ENCODE measurements at regions not wholly inside any gene's neighbourhood (a gene's known extent, or its start where the extent isn't known, plus 50 kb on each side); places are given as distances from the start of the nearest gene placed in this dataset.

- TF ChIP-seq MAX (IDR thresholded peaks at IDR 0.05) (no peak), REST (IDR thresholded peaks at IDR 0.05) (no peak), ATF3 (IDR thresholded peaks at IDR 0.05) (no peak), YY1 (IDR thresholded peaks at IDR 0.05) (no peak)
These were observed 394.9 kb downstream of the HTR7 start (continued) for GRCh38 chr10:90462749-90463470.

GRCh38 chr10:90464329-90464728, 393.5 kb downstream of the HTR7 start:
- Histone ChIP-seq H3K27me3 (ENCODE audit: control insufficient read depth in 4 of 4, insufficient read depth in 4 of 4, low read length in 3 of 4) (no peaks in the 10 kb centered on the region), H3K4me1 (ENCODE audit: control insufficient read depth in 4 of 4, insufficient read depth in 4 of 4, low read length in 3 of 4) (no peaks in the 10 kb centered on the region), H3K9me3 (ENCODE audit: control insufficient read depth in 4 of 4, low read length in 3 of 4) (peaks cover 0 to 3% (median under 1%) of the 10 kb centered on the region in 4 donors), H3K36me3 (ENCODE audit: control insufficient read depth in 4 of 4, insufficient read depth in 3 of 4, low read depth in 1 of 4, low read length in 3 of 4) (no peaks in the 10 kb centered on the region), H3K9ac (ENCODE audit: low read depth in 1 of 2, low read length in 2 of 2) (no peak overlapping the region), H3K27ac (ENCODE audit: low read depth in 1 of 2, low read length in 2 of 2) (no peak overlapping the region), H3K4me3 (ENCODE audit: low read depth in 1 of 3, low read length in 3 of 3) (no peak overlapping the region)
- no peak for TF ChIP-seq JUND (IDR thresholded peaks at IDR 0.05)
- no peak for TF ChIP-seq REST (IDR thresholded peaks at IDR 0.05)
- TF ChIP-seq FOXA2 (IDR thresholded peaks at IDR 0.05): no peak
- DNase-seq (ENCODE audit: low spot score): no peak
- 66% methylated on average over 1 of the region's 1 CpG for WGBS

- no peak overlapping the region for H3K9ac ChIP-seq (ENCODE audit: low read depth in 1 of 2, low read length in 2 of 2)
- no peak overlapping the region for H3K4me3 ChIP-seq (ENCODE audit: low read depth in 1 of 3, low read length in 3 of 3)
- H3K27me3 ChIP-seq (ENCODE audit: control insufficient read depth in 4 of 4, insufficient read depth in 4 of 4, low read length in 3 of 4): no peaks in the 10 kb centered on the region
- H3K4me1 ChIP-seq (ENCODE audit: control insufficient read depth in 4 of 4, insufficient read depth in 4 of 4, low read length in 3 of 4): no peaks in the 10 kb centered on the region
- WGBS: 75% methylated on average over 1 of the region's 1 CpG
- H3K27ac ChIP-seq (ENCODE audit: low read depth in 1 of 2, low read length in 2 of 2): no peak overlapping the region
- no peaks in the 10 kb centered on the region for H3K36me3 ChIP-seq (ENCODE audit: control insufficient read depth in 4 of 4, insufficient read depth in 3 of 4, low read depth in 1 of 4, low read length in 3 of 4)
- H3K9me3 ChIP-seq (ENCODE audit: control insufficient read depth in 4 of 4, low read length in 3 of 4): peaks cover 0 to 5% (median under 1%) of the 10 kb centered on the region in 4 donors
- DNase-seq (ENCODE audit: low spot score): no peak
- TF ChIP-seq EGR1 (IDR thresholded peaks at IDR 0.05; ENCODE audit: low read depth in 2 of 2): no peak
- peak; percentile 92 for TF ChIP-seq NR2F2 (IDR thresholded peaks at IDR 0.05)
- no peak for TF ChIP-seq HNF4G (IDR thresholded peaks at IDR 0.05)
- TF ChIP-seq SP1 (IDR thresholded peaks at IDR 0.05): no peak
- no peak for TF ChIP-seq TAF1 (conservative IDR thresholded peaks at IDR 0.05)
- TF ChIP-seq CTCF (IDR thresholded peaks at IDR 0.05; ENCODE audit: low read depth, low read length, missing input control): no peak
- no peak for TF ChIP-seq YY1 (IDR thresholded peaks at IDR 0.05)
- no peak for TF ChIP-seq GABPA (IDR thresholded peaks at IDR 0.05 in 1 of 2, conservative IDR thresholded peaks at IDR 0.05 in 1 of 2)
- TF ChIP-seq JUND (IDR thresholded peaks at IDR 0.05): no peak
- no peak for TF ChIP-seq HNF4A (conservative IDR thresholded peaks at IDR 0.05)
- peak; percentile 42 to 46 for TF ChIP-seq RXRA (IDR thresholded peaks at IDR 0.05)
- peak in 1 of 2 donors; percentile 26 for TF ChIP-seq RAD21 (IDR thresholded peaks at IDR 0.05)
- no peak for TF ChIP-seq MAX (IDR thresholded peaks at IDR 0.05)
- TF ChIP-seq ATF3 (IDR thresholded peaks at IDR 0.05): no peak
- TF ChIP-seq ZBTB33 (IDR thresholded peaks at IDR 0.05): no peak
- TF ChIP-seq FOXA2 (IDR thresholded peaks at IDR 0.05): no peak
These were observed 386.9 kb downstream of the HTR7 start for GRCh38 chr10:90470966-90471365.
